ENCODE measurements at regions not wholly inside any gene's neighbourhood (a gene's known extent, or its start where the extent isn't known, plus 50 kb on each side); places are given as distances from the start of the nearest gene placed in this dataset.
"Not testable (repeated sequence)": the region's sequence is repeated elsewhere in the genome, so short reads cannot be mapped to it uniquely, and the experiment has no call there.

DNA sequence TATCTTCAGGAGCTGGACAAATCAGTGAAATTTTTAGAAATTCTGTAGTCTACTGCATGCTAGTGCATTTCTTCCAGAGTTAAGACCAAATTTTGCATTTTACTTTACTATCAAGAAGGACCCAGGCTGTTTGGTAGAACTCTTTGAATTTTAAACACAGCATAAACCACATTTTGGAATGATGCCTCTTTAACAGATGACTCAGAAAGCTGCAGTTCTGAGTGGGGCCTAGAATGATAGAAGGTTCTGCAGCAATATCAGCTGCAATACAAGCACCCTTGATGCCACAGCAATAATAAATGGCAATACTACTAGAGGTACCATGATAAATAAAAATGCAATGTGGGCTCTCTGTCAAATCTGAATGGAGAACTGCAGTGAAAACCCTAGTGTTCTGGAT is 198.7 kb downstream of the TMA16 start:
- no peak for DNase-seq (ENCODE audit: low read depth)

DNA sequence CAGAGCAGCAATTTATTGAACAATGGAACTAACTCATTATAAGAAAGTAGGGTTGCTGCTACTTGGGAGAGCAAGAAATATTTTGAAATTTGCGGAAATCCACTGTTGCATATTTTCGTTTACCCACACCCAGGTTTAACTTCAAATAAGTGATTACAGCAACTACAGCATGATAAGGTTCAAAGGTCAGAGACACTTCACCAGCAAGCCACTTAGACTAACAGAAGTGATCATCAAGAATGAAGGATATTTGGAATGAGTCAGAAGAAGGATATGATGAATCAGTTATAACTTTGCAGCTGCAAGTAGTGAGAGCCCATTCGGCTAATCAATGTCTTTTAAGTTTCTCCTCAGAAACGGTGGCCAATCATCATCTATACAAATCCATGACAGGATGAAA is 199.3 kb downstream of the TMA16 start:
- DNase-seq (ENCODE audit: low read depth): no peak

DNA sequence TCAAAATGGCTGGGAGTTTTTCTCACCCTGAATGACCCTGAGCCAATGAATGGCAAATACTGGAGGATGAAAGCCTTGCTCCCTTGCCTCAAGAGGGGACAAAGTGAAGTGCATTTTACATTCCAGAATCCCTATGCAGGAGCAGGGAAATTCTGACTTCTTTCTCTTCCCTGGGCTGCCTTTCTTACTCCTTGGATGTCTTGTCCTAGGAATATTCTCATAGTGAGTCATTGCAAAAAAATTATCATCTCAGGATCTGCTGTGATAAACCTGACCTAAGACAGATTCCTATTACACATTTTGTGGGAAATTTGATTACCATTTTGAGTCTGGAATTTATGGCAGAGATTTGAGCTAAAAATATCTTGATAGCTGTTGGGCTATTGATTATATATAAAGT is 199.9 kb downstream of the TMA16 start:
- DNase-seq (ENCODE audit: low read depth): no peak

DNA sequence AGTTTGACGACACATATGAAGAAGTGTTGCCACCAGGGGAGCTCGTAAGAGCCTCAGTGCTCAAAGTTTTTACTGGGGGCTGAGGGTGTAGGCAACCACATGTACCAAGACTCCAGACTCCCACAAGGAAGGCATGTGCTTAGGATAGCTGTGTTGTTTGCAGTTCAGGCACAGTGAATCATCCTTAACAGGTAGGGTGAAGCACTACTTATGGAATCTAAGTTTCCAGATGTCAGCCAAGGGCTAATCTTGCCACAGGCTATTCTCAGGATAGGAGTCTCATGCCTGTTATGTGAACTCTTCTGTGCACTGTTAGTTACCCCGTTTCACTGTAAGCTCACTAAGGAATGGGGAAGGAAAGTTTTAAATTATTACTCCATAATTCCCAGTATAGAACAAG is 202.6 kb downstream of the TMA16 start:
- DNase-seq (ENCODE audit: low read depth): no peak

DNA sequence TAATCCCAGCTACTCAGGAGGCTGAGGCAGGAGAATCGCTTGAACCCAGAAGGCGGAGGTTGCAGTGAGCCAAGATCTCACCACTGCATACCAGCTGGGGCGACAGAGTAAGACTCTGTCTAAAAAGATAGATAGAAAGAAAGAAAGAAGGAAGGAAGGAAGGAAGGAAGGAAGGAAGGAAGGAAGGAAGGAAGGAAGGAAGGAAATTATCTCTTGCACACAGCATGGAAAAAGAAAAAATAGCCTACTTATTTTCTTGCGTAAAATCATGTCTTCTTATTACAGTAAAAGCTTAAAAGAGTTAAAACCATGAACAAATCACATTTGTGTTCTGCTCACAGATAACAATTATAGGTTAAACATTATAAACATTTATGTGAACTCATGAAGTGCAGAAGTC is 205.9 kb downstream of the TMA16 start:
- DNase-seq (ENCODE audit: low read depth): not testable (repeated sequence)

DNA sequence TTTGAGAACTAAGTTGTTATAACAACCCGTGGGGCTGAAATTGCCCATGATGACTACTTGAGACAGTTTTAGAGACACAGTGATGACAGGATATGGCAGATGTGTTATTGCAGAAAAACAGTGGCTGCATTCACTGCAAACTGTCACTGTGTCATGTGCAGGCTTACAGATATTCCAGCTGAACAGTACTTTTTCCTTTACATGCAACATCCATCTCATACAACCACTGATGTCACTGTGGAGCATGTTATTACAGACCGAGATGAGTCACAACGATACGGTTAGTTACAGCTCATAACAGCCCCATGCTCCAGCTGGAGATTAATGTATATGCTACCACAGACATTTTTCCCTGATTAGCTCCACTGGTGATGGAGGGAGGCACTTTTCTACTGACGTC is 207.4 kb downstream of the TMA16 start:
- no peak for DNase-seq (ENCODE audit: low read depth)

DNA sequence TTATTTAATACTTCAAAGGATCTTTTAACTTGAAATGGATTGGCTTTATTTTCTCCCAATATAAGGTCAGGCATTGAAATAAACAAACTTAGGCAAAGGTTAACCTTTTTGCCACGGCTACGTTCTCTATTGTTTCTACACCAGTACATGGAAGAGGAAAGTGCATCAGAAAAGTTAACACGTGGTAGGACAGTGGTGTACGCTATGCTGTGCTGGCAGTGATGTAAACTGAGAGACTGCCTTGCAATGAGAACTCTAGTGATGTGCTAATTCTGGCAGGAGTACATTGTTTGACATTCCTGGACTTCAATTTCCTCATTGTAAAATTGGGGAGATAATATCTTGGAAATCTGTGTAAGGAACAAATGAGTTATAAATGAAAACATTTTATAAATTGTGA is 208.2 kb downstream of the TMA16 start:
- DNase-seq (ENCODE audit: low read depth): no peak

DNA sequence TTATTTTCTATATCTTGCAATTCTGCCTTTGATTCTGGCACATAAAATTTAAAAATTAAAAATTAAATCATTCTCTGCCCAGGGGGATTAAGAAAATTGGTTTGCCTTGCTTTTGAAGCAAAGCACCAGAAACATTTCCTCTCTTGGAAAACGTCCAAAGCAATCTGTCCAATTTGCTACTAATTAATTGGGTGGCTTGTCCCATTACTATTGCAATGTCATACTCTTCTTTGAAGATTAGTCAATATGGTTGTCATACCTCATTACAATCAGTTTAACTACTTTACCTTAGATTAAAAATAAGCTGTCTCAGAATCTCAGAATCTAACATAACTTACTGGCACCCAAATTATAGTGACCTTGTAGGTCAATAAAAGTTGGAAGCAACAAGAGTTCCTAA is 208.8 kb downstream of the TMA16 start:
- DNase-seq (ENCODE audit: low read depth): no peak

DNA sequence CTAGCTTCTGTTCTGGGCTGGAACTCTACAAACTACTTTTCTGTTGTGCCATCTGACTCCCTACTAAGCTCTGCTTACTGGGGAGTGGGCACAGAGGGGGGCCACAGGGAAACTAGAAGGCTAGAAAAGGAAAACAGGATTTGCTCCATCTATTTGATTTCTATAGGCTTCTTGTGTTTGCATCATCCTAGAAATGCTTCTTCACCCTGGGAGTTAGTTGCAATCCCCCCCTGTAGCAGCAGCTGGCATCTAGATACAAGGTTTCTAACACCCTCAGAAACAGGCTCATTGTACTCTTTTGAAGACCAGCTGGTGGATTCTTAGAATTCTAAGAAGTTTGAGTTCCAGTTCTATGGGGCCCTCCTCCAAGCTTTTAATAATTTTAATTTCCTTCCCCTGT is 213.4 kb downstream of the TMA16 start:
- no peak for DNase-seq (ENCODE audit: low read depth)

DNA sequence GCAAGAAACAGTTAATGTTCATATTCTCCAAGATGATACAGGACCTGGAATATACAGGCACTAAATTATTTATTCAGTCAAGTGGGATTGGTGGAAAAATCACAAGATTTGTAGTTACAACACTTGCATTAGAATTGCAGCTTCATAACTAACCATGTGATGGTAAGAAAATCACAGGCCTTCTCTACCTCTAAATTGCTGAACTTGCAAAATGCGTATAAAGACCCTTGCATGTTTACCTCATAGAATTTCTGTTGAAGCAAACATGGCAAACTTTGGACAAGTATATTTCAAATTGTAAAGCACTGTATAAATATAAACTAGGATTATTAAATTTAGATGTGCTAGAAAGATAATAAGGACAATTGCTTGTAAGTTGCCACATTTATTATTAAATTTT is 215.1 kb downstream of the TMA16 start:
- no peak for DNase-seq (ENCODE audit: low read depth)

DNA sequence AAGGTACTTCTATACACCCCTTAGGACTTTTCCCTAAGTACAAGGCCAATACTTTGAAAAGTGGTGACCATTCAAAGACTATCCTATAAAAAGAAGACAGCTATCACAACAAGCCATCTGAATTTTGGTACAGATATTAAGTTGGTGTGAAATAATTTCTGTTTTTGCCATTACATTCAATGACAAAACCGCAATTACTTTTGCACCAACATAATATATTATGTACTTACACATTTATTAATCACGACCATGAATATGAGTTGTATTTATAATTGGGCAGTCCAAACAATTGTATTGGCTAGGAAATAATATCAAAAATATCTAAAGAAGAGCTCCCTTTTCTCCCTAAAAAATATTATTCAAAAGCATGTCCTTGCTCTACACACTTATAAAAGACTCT is 215.7 kb downstream of the TMA16 start:
- no peak for DNase-seq (ENCODE audit: low read depth)

DNA sequence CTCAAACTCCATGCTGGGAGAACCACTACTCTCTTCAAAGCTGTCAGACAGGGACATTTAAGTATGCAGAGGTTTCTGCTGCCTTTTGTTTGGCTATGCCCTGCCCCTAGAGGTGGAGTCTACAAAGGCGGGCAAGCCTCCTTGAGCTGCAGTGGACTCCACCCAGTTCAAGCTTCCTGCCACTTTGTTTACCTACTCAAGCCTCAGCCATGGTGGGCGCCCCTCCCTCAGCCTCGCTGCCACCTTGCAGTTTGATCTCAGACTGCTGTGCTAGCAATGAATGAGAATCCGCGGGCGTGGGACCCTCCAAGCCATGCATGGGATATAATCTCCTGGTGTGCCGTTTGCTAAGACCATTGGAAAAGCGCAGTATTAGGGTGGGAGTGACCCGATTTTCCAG is 230.0 kb downstream of the TMA16 start:
- not testable (repeated sequence) for DNase-seq (ENCODE audit: low read depth)

DNA sequence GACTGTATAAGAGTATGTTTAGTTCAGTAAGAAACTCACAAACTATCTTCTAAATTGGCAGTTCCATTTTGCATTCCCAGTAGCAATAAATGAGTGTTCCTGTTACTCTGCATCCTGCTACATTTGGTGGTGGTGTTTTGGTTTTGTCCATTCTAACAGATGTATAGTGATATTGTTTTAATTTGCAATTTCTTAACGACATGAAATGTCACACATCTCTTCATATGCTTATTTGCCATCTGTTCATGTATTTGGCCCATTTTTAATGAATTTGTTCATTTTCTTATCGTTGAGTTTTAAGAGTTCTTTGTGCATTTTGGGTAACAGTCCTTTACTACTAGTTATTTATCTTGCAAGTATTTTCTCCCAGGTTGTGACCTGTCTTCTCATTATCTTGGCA is 232.2 kb downstream of the TMA16 start:
- DNase-seq (ENCODE audit: low read depth): no peak

DNA sequence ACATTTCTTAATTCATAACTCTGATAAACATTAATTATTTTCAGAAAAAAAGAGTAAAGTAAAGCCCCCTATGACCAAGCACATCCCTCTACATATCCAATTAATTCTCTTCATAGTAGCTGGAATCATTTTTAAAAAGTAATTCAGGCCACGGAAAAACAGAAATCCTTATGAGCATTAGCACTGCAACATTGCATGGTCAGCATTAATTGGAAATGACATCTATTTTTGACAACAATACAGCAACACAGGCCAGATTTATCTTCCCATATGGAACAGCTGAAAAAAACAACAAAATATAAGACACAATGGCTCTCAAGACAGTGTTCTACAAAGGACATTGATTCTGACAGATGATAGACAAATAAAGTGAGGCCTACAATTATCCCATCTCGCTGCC is 236.6 kb downstream of the TMA16 start:
- DNase-seq (ENCODE audit: low read depth): no peak

DNA sequence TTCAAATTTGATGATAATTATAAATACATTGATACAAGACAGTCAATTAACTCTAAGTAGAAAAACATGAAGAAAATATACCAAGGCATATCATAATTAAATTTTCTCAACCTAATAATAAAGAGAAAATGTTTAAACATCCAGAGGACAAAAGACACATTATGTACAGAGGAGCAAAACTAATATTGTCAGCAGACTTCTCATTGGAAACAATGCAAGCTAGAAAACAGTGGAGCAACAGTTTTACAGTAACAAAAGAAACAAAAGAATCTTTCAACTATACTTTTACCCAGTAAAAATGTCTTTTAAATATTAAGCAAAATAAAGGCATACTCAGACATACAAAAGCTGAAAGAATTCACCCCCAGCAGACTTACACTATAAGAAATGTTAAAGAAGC is 238.0 kb downstream of the TMA16 start:
- DNase-seq (ENCODE audit: low read depth): no peak

DNA sequence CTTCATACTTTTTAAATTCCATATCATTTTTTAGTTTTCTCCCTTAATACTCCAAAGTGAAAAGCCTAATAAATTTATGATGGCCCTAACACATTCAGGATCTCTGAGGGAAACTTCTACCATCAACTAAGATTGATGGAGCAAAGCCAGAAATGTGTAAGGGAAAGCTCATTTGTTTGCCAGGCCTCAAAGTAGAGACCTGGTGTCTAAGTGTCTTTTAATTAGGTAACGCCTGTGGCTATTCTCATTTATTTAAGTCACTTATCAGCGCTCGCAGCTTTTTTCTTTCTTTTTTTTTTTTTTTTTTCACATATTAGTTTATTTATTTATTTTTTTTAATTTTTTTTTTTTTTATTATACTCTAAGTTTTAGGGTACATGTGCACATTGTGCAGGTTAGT is 242.4 kb downstream of the TMA16 start:
- DNase-seq (ENCODE audit: low read depth): no peak

DNA sequence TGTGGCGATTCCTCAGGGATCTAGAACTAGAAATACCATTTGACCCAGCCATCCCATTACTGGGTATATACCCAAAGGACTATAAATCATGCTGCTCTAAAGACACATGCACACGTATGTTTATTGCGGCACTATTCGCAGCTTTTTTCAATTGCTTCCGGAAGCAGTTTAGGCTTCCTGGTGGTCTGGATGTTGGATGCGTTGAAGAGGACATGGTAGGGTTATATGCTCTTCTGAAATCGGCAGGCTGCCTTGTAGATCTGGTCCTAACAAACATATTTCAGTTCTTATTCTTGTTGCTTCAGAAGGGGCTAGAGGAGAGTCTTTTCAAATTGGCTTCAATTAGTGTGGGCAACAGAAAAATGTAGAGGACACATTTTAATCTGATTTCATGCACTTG is 243.4 kb downstream of the TMA16 start:
- not testable (repeated sequence) for DNase-seq (ENCODE audit: low read depth)

DNA sequence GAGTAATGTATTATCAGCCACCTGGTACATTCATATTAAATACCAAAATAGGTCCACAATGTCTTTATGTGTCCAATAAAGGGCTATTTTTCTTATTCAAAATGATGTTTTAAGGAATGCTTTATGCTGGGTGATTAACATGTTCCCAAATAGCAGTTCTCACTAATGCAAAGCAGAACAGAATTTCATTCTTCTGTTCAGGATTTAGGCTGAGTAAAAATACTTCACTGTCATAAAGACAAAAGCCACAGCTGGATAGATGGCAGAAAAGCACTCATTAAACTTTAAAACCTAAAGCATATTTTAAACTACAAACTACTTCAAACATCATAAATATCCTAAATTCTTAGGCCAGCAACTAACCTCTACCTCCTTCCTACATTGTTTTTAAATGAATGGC is 244.0 kb downstream of the TMA16 start:
- no peak for DNase-seq (ENCODE audit: low read depth)

DNA sequence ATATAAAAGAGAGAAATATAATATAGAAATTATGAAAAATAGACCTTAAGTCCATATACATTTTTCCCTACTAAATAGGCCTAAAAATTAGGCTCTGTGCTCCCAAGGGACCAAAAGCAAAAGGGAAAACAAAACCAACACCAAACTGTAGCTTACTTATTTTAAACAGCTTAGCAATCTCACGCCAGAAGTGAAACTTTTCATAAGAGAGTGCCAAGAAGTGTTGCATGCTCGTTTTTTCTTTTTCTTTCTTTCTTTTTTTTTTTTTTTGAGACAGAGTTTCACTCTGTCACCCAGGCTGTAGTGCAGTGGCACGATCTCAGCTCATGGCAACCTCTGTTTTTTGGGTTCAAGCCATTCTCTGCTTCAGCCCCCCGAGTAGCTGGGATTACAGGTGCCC is 250.4 kb downstream of the TMA16 start:
- DNase-seq (ENCODE audit: low read depth): no peak

DNA sequence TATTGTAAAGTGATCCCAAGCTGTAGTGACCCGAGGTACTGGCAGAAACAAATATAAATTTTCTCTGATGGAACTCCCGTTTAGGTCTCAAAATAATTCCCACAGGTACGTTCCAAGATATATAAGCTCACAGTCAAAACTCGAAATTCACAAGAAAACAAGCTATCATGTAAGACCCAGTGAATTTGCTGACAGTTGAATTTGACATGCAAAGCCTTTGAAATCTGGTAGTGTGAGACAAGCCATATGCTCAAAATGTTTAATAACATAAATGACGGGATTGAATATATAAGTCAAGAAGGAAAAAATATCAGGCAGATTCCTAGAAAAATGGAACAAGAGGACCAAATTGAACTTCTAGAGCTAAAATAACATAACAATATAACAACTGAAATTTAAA is 252.8 kb downstream of the TMA16 start:
- no peak for DNase-seq (ENCODE audit: low read depth)

DNA sequence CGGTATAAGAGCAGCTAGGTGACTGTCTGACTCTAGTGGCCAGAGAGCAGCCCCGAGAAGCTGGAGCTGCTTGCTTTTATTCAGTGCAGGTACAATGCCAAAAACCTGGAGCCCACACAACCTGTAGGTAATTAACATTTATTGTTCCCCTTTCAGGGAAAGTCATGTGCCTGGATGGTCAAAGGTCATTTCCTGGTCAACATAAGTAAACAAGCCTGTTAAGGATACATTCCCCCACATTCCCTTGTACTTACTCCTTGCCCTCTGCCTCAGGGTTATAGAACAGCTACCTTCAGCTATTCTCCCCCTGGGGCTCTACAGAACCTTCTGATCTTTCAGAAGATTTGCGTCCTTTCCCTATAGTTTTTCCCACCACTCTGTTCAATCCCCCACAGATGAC is 253.4 kb downstream of the TMA16 start:
- DNase-seq (ENCODE audit: low read depth): no peak

DNA sequence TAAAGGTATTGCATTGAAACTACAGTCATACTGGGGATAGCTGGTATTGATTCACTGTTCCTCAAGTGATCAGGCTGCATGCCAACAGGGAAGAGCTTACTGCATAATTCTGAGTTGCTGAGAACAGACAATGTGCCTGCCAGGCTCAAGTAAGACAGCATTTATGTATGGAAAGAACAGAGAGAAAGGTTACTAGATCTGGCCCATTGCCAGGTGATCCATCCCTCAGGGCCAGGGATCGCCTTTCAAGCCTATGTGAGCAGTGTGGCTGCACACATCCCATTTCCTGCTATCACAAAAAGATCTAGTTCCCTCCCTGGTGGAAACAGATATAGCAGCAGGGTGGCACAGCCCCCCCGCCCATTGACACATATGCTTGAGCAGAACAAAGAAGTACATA is 254.0 kb downstream of the TMA16 start:
- no peak for DNase-seq (ENCODE audit: low read depth)

DNA sequence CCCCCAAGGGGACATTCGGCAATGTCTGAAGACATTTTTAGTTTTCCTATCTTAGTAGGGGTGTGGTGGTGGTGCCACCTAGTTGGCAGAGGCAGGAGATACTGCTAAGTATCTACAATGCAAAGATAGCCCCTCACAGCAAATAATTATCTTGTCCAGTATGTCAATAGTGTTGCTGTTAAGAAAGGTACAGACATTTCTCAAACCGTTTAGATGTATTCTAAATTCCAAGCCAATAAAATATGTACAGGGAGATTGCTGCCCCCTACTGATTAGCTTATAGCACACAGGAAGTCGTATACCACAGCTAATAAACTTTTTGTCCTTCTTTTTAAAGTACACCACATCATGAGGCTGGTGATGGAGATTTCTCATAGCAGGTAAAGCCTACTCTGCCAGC is 260.5 kb downstream of the TMA16 start:
- no peak for DNase-seq (ENCODE audit: low read depth)

DNA sequence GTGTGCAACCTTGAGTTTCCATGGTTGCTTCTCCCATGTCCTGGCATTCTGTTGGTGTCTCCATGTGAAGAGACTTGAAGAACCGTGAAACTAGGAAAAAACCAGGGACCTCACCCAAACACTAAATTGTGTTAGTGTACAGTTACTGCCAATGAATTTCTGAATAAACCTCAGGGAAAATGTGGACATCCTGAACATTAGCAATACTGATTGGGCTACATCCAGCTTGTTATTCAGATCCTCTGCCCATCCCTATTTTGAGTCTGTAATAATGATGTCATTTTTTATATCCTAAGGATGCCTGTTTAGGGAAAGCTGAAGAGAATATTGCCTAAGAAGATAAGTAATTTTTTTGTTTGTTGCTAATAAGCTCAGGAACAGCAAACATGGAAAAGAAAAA is 262.7 kb downstream of the TMA16 start:
- DNase-seq (ENCODE audit: low read depth): no peak

DNA sequence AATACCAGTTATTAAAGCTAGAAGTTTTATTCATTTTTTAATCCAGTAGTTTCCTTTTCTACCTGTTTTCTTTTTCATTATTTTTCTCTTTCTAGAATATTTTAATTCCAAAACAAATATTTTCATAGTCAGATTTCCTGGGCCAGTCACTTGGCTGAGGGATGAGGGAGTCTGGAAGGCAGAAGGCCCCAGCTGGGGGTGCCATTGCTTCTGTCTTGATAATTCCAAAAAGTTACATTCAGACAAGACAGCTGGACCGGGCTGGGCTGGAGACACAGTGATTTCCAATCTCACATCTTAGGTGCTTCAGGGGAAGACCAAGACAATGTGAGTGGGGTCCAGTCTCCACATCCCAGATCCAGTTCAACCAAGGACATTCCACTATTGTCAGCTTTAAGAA is 263.5 kb downstream of the TMA16 start:
- DNase-seq (ENCODE audit: low read depth): no peak

DNA sequence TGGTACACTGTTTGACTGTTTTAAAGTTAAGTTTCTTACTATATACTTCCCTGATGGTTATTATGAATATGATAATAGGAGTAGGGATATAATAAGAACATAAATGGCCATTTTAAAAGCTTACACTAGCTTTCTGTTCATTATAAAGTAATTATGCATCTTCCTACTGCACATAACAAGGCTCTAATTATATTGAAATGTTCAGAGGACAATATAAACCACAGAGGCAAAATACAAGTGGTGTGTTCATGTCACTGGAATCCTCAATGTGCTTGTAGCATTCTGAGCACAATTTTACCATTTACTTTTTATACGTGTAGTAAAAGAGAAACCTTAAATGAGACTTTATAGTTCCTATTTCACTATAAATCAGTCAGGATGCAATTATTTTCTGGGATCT is 268.3 kb downstream of the TMA16 start:
- no peak for DNase-seq (ENCODE audit: low read depth)
